ENCODE measurements at regions not wholly inside any gene's neighbourhood (a gene's known extent, or its start where the extent isn't known, plus 50 kb on each side); places are given as distances from the start of the nearest gene placed in this dataset.

GRCh38 chr4:173821036-173821435 is 291.0 kb upstream of the HAND2 start:
- no peak for TF ChIP-seq POLR2A (IDR thresholded peaks at IDR 0.05)
- TF ChIP-seq CTCF (IDR thresholded peaks at IDR 0.05), result no peak
- DNase-seq (no peak), ATAC-seq (no peak)
- intact Hi-C loops (cut with DNase I), result no loop called here
- no peaks in the 10 kb centered on the region for H3K36me3 ChIP-seq
- H3K27ac ChIP-seq, result no peak overlapping the region
- no peaks in the 10 kb centered on the region for H3K4me1 ChIP-seq
- no peak overlapping the region for H3K4me3 ChIP-seq
- H3K27me3 ChIP-seq, result no peaks in the 10 kb centered on the region
- H3K9me3 ChIP-seq, result no peaks in the 10 kb centered on the region
- 48% methylated on average over 1 of the region's 1 CpG for WGBS (ENCODE audit: insufficient coverage, low coverage, low lambda C conversion rate, missing lambda C conversion rate)

- ATAC-seq, result peak in 3 of 4 donors; percentile 35 to 44 (median 42)
- 42% methylated on average over 2 of the region's 2 CpGs for WGBS (ENCODE audit: insufficient coverage, low coverage, low lambda C conversion rate, missing lambda C conversion rate)
These were observed 277.3 kb upstream of the HAND2 start for GRCh38 chr4:173807347-173807746.

GRCh38 chr4:173805884-173806283 is 275.9 kb upstream of the HAND2 start:
- intact Hi-C loops (cut with DNase I), result no loop called here
- Histone ChIP-seq H3K27ac (no peak overlapping the region), H3K4me1 (no peaks in the 10 kb centered on the region), H3K36me3 (no peaks in the 10 kb centered on the region), H3K9me3 (no peaks in the 10 kb centered on the region), H3K27me3 (no peaks in the 10 kb centered on the region), H3K4me3 (no peak overlapping the region)
- TF ChIP-seq POLR2A (IDR thresholded peaks at IDR 0.05) (no peak), CTCF (IDR thresholded peaks at IDR 0.05) (no peak)
- ATAC-seq (no peak), DNase-seq (no peak)
- 50% methylated on average over 1 of the region's 1 CpG for WGBS (ENCODE audit: insufficient coverage, low coverage, low lambda C conversion rate, missing lambda C conversion rate)

More at GRCh38 chr4:173807347-173807746, 277.3 kb upstream of the HAND2 start:
- Histone ChIP-seq H3K4me1 (no peaks in the 10 kb centered on the region), H3K36me3 (no peaks in the 10 kb centered on the region), H3K27ac (no peak overlapping the region), H3K9me3 (no peaks in the 10 kb centered on the region), H3K4me3 (no peak overlapping the region), H3K27me3 (no peaks in the 10 kb centered on the region)
- intact Hi-C loops (cut with DNase I), result no loop called here
- no peak for DNase-seq
- no peak for TF ChIP-seq CTCF (IDR thresholded peaks at IDR 0.05)
- no peak for TF ChIP-seq POLR2A (IDR thresholded peaks at IDR 0.05)

- ATAC-seq (no peak), DNase-seq (no peak)
- H3K4me1 ChIP-seq, result no peaks in the 10 kb centered on the region
- intact Hi-C loops (cut with DNase I), result no loop called here
- H3K4me3 ChIP-seq, result no peak overlapping the region
- H3K9me3 ChIP-seq, result no peaks in the 10 kb centered on the region
- TF ChIP-seq CTCF (IDR thresholded peaks at IDR 0.05) (no peak), POLR2A (IDR thresholded peaks at IDR 0.05) (no peak)
- no peaks in the 10 kb centered on the region for H3K36me3 ChIP-seq
- no peak overlapping the region for H3K27ac ChIP-seq
- H3K27me3 ChIP-seq, result no peaks in the 10 kb centered on the region
These were observed 272.6 kb upstream of the HAND2 start for GRCh38 chr4:173802662-173803022.

Data from right lobe of liver (tissue), 6 donors.